ENCODE measurements at regions not wholly inside any gene's neighbourhood (a gene's known extent, or its start where the extent isn't known, plus 50 kb on each side); places are given as distances from the start of the nearest gene placed in this dataset.

DNA sequence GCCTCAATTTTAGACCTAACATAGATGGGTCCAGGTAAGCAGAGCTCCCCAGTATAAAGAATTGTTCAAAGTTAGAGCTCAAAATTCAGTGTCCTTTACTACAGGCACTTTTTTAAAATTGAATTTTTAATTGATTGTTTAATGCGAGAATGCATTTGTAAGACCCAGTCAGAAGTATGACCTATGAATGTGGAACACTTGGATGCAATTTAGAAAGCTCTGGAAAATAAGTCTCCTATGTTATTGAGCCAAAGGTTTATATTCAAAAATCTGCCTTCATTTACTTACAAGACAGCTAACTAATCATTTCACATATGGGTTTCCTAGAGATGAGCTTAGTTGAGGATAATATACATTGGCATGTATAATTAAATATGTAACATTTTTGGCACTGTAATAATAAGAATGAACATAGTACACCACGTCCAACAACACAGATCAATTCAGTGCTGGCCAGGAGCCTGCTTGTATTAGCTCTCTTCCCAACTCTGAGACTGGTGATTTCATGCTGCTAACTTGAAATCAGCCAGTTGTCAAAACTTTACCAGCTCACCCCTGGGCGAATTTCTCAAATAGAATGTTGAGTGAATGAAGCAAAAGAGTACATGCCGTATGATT, 197.2 kb upstream of the NPY2R start:
- TF ChIP-seq EZH2 (IDR thresholded peaks at IDR 0.05) (no peak), POLR2AphosphoS5 (IDR thresholded peaks at IDR 0.05; ENCODE audit: borderline replicate concordance, low read depth, low read length) (no peak)
